Endodermal cell (in vitro differentiated cells): ENCODE measurements at regions not wholly inside any gene's neighbourhood (a gene's known extent, or its start where the extent isn't known, plus 50 kb on each side); places are given as distances from the start of the nearest gene placed in this dataset.
A peak's percentile ranks its signal among the peaks of the same experiment; 100 is the strongest.

Experiments used
- DNase-seq: peaks from one replicate; pipeline ENCODE4 v3.0.0-alpha.2; 2017
- H3K27ac ChIP-seq: 2 replicates; pipeline ENCODE4 v1.5.1; 2013; ENCODE audit warnings: mild to moderate bottlenecking, low read depth, low read length, moderate library complexity
- H3K27me3 ChIP-seq: 2 replicates; pipeline ENCODE4 v1.6.1; 2013; ENCODE audit warnings: mild to moderate bottlenecking, low read length, moderate library complexity; ENCODE audit not compliant: insufficient read depth, control insufficient read depth, poor library complexity, severe bottlenecking
- H3K36me3 ChIP-seq: 2 replicates; pipeline ENCODE4 v1.7.0; 2013; ENCODE audit warnings: mild to moderate bottlenecking, low read length, moderate library complexity; ENCODE audit not compliant: control insufficient read depth, insufficient read depth
- H3K4me1 ChIP-seq: one replicate; pipeline ENCODE4 v1.7.0; 2013; ENCODE audit warnings: low read length; ENCODE audit not compliant: control insufficient read depth, insufficient read depth
- H3K4me3 ChIP-seq: 2 replicates; pipeline ENCODE4 v1.5.1; 2013; ENCODE audit warnings: mild to moderate bottlenecking, low read length, moderate library complexity
- H3K9ac ChIP-seq: 2 replicates; pipeline ENCODE4 v1.6.1; 2013; ENCODE audit warnings: mild to moderate bottlenecking, low read length, moderate library complexity; ENCODE audit not compliant: poor library complexity, severe bottlenecking; ENCODE audit errors: extremely low read depth
- H3K9me3 ChIP-seq: 2 replicates; pipeline ENCODE4 v1.6.1; 2013; ENCODE audit warnings: mild to moderate bottlenecking, low read length, moderate library complexity; ENCODE audit not compliant: control insufficient read depth
- H3K27ac Mint-ChIP-seq: 2 replicates; pipeline ENCODE4 v1.8.0; 2020; ENCODE audit warnings: mixed read lengths
- H3K27me3 Mint-ChIP-seq: 2 replicates; pipeline ENCODE4 v1.8.0; 2021; ENCODE audit warnings: mild to moderate bottlenecking, mixed read lengths; ENCODE audit not compliant: insufficient read depth
- H3K36me3 Mint-ChIP-seq: 2 replicates; pipeline ENCODE4 v1.8.0; 2020; ENCODE audit warnings: low read depth, mixed read lengths
- H3K4me1 Mint-ChIP-seq: 2 replicates; pipeline ENCODE4 v1.8.0; 2020; ENCODE audit warnings: mixed read lengths
- H3K4me3 Mint-ChIP-seq: 2 replicates; pipeline ENCODE4 v1.8.0; 2020; ENCODE audit warnings: mild to moderate bottlenecking, moderate library complexity, mixed read lengths
- H3K9me3 Mint-ChIP-seq: 2 replicates; pipeline ENCODE4 v1.8.0; 2020; ENCODE audit warnings: mild to moderate bottlenecking, mixed read lengths
- CTCF ChIP-seq: fragments of 200-600 bp; sonication (generic); conservative IDR thresholded peaks from 2 replicates; pipeline ENCODE4 v1.5.0; 2021; ENCODE audit warnings: antibody characterized with exemption, mild to moderate bottlenecking
- WGBS, 2 experiments: methylation state at CpG; one replicate each; pipeline versions ENCODE4 v1.1.5 to v1.1.7; 2013; ENCODE audit warnings: missing lambda C conversion rate in 2 of 2, mixed read lengths in 1 of 2; ENCODE audit not compliant: insufficient coverage in 1 of 2, insufficient read length in 1 of 2; 5-methylcytosine and 5-hydroxymethylcytosine counted together

DNA sequence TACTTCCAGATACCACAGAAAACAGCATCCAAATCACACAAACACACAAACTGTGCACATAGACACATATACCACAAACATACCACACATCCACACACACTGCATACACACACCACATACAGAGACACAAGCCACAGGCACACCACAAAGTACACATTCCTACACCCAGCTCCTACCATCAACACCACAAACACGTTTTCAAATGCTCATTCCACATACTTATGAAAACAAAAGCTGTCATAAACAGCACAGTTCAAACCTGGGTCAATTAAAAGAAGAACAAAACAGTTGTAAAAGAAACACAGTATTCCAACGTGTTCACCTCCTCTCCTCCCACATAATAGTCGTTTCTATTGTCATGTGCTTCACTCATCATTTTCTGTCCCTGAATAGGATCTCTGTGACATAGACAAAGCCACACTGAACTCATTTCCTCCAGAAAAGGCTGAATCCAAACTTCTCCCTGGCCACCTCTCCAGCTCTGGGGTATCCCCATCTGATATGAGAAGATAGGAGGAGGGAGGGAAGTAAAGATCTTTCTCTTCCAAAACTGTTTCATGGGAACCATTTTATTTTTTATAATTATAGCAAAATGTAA lies 89.2 kb downstream of the CXCL12 start:
- WGBS, 2 experiments: 52 to 71% methylated on average over 3 of the region's 3 CpGs
- Histone ChIP-seq H3K9me3 (no peaks in the 10 kb centered on the region), H3K36me3 (no peaks in the 10 kb centered on the region), H3K4me1 (no peaks in the 10 kb centered on the region), H3K4me3 (no peak overlapping the region), H3K27ac (no peak overlapping the region), H3K9ac (no peak overlapping the region), H3K27me3 (peaks cover 16% of the 10 kb centered on the region)
- Mint-ChIP-seq H3K27me3 (peaks cover 14% of the 10 kb centered on the region), H3K36me3 (no peaks in the 10 kb centered on the region), H3K9me3 (no peaks in the 10 kb centered on the region), H3K4me1 (peaks cover 15% of the 10 kb centered on the region), H3K4me3 (no peak overlapping the region), H3K27ac (no peak overlapping the region)
- no peak for DNase-seq
- no peak for TF ChIP-seq CTCF

GRCh38 chr10:44294726-44295412 lies 90.0 kb downstream of the CXCL12 start:
- Histone ChIP-seq H3K4me3 (no peak overlapping the region), H3K9ac (no peak overlapping the region), H3K9me3 (no peaks in the 10 kb centered on the region), H3K36me3 (no peaks in the 10 kb centered on the region), H3K27me3 (peaks cover 16% of the 10 kb centered on the region), H3K27ac (no peak overlapping the region), H3K4me1 (no peaks in the 10 kb centered on the region)
- Mint-ChIP-seq H3K27me3 (peaks cover 15% of the 10 kb centered on the region), H3K36me3 (no peaks in the 10 kb centered on the region), H3K4me3 (no peak overlapping the region), H3K4me1 (peaks cover 15% of the 10 kb centered on the region), H3K27ac (no peak overlapping the region), H3K9me3 (no peaks in the 10 kb centered on the region)
- 97 to 100% methylated on average over 5 to 9 of the region's 9 CpGs for WGBS, 2 experiments
- DNase-seq: no peak
- TF ChIP-seq CTCF: peak; percentile 14

DNA sequence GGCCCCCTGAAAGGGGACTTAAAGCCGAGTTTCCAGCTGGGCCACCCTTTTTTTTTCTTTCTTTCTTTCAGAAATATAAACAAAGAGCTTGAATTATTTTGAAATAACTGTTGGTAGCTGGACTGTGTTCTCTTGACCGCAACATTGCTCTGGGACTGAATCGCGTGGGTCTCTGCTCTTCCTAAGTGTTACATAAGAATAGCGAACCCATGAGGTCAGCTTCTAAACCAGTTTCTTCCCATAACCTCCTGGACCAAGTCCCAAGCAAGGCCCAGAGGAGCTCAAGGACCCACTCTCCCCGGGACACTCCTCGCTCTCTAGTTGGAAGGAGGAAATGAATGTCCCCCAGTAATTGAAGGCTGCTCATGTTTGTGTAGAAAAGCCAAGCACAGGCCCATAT lies 91.1 kb downstream of the CXCL12 start:
- H3K9ac ChIP-seq: no peak overlapping the region
- WGBS, 2 experiments: 75% methylated on average over 6 of the region's 7 CpGs; no CpG with 5 or more reads in 1 of the 2 experiments
- Mint-ChIP-seq H3K9me3 (no peaks in the 10 kb centered on the region), H3K27me3 (peaks cover 15% of the 10 kb centered on the region), H3K27ac (no peak overlapping the region), H3K4me3 (peak overlapping the region; percentile 57), H3K36me3 (no peaks in the 10 kb centered on the region), H3K4me1 (peaks cover 15% of the 10 kb centered on the region)
- H3K36me3 ChIP-seq: no peaks in the 10 kb centered on the region
- H3K9me3 ChIP-seq: no peaks in the 10 kb centered on the region
- DNase-seq: no peak
- no peak overlapping the region for H3K27ac ChIP-seq
- H3K4me3 ChIP-seq: no peak overlapping the region
- H3K4me1 ChIP-seq: no peaks in the 10 kb centered on the region
- no peak for TF ChIP-seq CTCF
- peaks cover 16% of the 10 kb centered on the region for H3K27me3 ChIP-seq
